GM19468 (cell line): ENCODE measurements at regions not wholly inside any gene's neighbourhood (a gene's known extent, or its start where the extent isn't known, plus 50 kb on each side); places are given as distances from the start of the nearest gene placed in this dataset.
"Not testable (repeated sequence)": the region's sequence is repeated elsewhere in the genome, so short reads cannot be mapped to it uniquely, and the experiment has no call there.

ENCODE experiments used
- ATAC-seq: cut with Tn5 transposase; IDR thresholded peaks from one replicate; pipeline ENCODE4 v1.9.1; 2021; ENCODE audit warnings: mild to moderate bottlenecking, moderate library complexity, moderate number of reproducible peaks; ENCODE audit not compliant: unreplicated experiment; ENCODE audit errors: extremely low read depth

GRCh38 chr16:51831595-51832367 lies 680.7 kb upstream of the SALL1 start:
- no peak for ATAC-seq

GRCh38 chr16:51831034-51831433 lies 680.0 kb upstream of the SALL1 start:
- ATAC-seq, result not testable (repeated sequence)

GRCh38 chr16:51825779-51826178 lies 674.7 kb upstream of the SALL1 start:
- no peak for ATAC-seq

GRCh38 chr16:51822471-51822870 lies 671.4 kb upstream of the SALL1 start:
- ATAC-seq, result no peak

- no peak for ATAC-seq
Observed at GRCh38 chr16:51821527-51821926, 670.5 kb upstream of the SALL1 start.

GRCh38 chr16:51820176-51820575 lies 669.1 kb upstream of the SALL1 start:
- ATAC-seq, result no peak

GRCh38 chr16:51818342-51818944 lies 667.4 kb upstream of the SALL1 start:
- no peak for ATAC-seq

GRCh38 chr16:51816929-51817328 lies 665.9 kb upstream of the SALL1 start:
- ATAC-seq, result no peak

GRCh38 chr16:51815523-51815922 lies 664.5 kb upstream of the SALL1 start:
- ATAC-seq, result no peak

GRCh38 chr16:51814617-51815016 lies 663.5 kb upstream of the SALL1 start:
- ATAC-seq, result no peak

- ATAC-seq, result no peak
Observed at GRCh38 chr16:51813609-51814008, 662.5 kb upstream of the SALL1 start.

GRCh38 chr16:51812945-51813344 lies 661.9 kb upstream of the SALL1 start:
- ATAC-seq, result no peak

- no peak for ATAC-seq
Observed at GRCh38 chr16:51807551-51807950, 656.5 kb upstream of the SALL1 start.

- no peak for ATAC-seq
Observed at GRCh38 chr16:51801635-51802034, 650.6 kb upstream of the SALL1 start.

- ATAC-seq, result no peak
Observed at GRCh38 chr16:51797669-51798259, 646.7 kb upstream of the SALL1 start.

- no peak for ATAC-seq
Observed at GRCh38 chr16:51779240-51779639, 628.2 kb upstream of the SALL1 start.

GRCh38 chr16:51773071-51773890 lies 622.2 kb upstream of the SALL1 start:
- ATAC-seq, result no peak

- no peak for ATAC-seq
Observed at GRCh38 chr16:51766739-51767138, 615.7 kb upstream of the SALL1 start.

GRCh38 chr16:51763072-51763661 lies 612.1 kb upstream of the SALL1 start:
- no peak for ATAC-seq
